ENCODE measurements at regions not wholly inside any gene's neighbourhood (a gene's known extent, or its start where the extent isn't known, plus 50 kb on each side); places are given as distances from the start of the nearest gene placed in this dataset.
A peak's percentile ranks its signal among the peaks of the same experiment; 100 is the strongest.

GRCh38 chr4:32400870-32401269 lies 1680.7 kb downstream of the PCDH7 start:
- TF ChIP-seq POLR2A (IDR thresholded peaks at IDR 0.05; ENCODE audit: low read length): no peak
- TF ChIP-seq GATA1 (IDR thresholded peaks at IDR 0.05; ENCODE audit: low read depth, low read length): no peak
- DNase-seq: no peak

DNA sequence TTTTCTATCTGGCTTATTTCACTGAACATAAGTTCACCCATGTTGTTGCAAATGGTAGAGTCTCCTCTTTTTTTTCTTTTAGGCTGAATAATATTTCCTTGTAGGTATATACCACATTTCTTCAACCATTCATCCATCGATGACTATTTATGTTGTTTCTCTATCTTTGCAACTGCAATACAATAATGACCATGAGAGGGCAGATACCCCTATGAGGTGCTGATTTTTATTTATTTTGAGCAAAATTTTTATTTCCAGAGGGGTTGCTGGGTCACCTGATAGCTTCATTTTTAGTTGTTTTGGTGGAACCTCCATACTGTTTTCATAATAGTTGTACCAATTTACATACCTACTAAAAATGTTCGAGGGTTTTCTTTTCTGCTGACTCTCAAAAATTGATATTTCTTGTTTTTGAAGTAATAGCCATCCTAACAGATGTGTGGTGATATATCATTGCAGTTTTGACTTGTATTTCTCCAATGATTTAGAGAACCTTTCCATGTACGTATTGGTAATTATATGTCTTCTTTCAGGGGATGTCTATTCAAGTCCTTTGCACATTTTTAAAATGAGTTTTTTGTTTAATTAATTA lies 1697.0 kb downstream of the PCDH7 start:
- DNase-seq: no peak
- TF ChIP-seq GATA1 (IDR thresholded peaks at IDR 0.05; ENCODE audit: low read depth, low read length): no peak
- TF ChIP-seq POLR2A (IDR thresholded peaks at IDR 0.05; ENCODE audit: low read length): no peak

GRCh38 chr4:32423267-32423666 lies 1703.1 kb downstream of the PCDH7 start:
- DNase-seq: no peak
- no peak for TF ChIP-seq GATA1 (IDR thresholded peaks at IDR 0.05; ENCODE audit: low read depth, low read length)
- no peak for TF ChIP-seq POLR2A (IDR thresholded peaks at IDR 0.05; ENCODE audit: low read length)

DNA sequence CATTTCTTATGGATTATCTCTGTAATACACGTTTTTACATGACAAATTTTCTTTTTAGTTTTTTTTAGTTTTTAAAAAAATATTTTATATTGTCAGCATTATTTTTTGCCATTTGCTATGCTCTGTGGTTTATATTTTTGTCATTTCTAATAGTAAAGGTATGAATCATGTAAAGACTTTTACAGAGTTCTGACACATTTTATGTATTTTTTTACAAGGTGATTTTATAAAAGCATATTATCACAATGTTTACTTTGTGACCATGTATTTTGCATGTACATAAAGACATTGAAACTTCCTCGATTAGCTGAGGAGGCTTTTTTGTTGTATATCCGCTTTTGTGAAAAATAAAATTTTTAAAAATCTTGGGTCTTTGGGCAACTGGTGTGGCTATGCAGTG lies 1705.1 kb downstream of the PCDH7 start:
- TF ChIP-seq POLR2A (IDR thresholded peaks at IDR 0.05; ENCODE audit: low read length): no peak
- TF ChIP-seq GATA1 (IDR thresholded peaks at IDR 0.05; ENCODE audit: low read depth, low read length): no peak
- no peak for DNase-seq

DNA sequence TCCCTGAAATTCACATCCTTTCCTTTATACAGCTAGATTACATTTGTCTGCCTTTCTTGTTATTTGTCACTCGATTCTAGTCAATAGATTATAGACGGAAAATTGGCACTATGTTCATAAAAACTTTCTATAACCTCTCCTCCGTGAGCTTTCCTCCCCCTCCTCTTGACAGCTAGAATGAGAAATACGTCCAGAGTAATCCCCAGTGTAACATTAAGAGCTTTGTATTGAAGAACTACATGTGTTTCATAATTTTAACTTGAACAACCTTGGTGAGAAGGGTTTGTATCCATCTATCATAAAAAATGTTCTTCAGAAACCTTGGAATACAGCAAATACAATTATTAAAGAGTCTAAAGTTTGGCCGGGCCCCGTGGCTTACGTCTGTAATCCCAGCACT lies 1707.4 kb downstream of the PCDH7 start:
- TF ChIP-seq POLR2A (IDR thresholded peaks at IDR 0.05; ENCODE audit: low read length) (no peak), GATA1 (IDR thresholded peaks at IDR 0.05; ENCODE audit: low read depth, low read length) (no peak)

GRCh38 chr4:32429151-32429550 lies 1709.0 kb downstream of the PCDH7 start:
- no peak for DNase-seq
- TF ChIP-seq GATA1 (IDR thresholded peaks at IDR 0.05; ENCODE audit: low read depth, low read length): no peak
- TF ChIP-seq POLR2A (IDR thresholded peaks at IDR 0.05; ENCODE audit: low read length): no peak

More for the DNA sequence above, 1707.4 kb downstream of the PCDH7 start:
- no peak for DNase-seq

- DNase-seq: no peak
- TF ChIP-seq POLR2A (IDR thresholded peaks at IDR 0.05; ENCODE audit: low read length) (no peak), GATA1 (IDR thresholded peaks at IDR 0.05; ENCODE audit: low read depth, low read length) (no peak)
Observed at GRCh38 chr4:32435308-32435707, 1715.1 kb downstream of the PCDH7 start.

GRCh38 chr4:32436816-32437215 lies 1716.6 kb downstream of the PCDH7 start:
- no peak for DNase-seq
- TF ChIP-seq GATA1 (IDR thresholded peaks at IDR 0.05; ENCODE audit: low read depth, low read length): no peak
- TF ChIP-seq POLR2A (IDR thresholded peaks at IDR 0.05; ENCODE audit: low read length): no peak

DNA sequence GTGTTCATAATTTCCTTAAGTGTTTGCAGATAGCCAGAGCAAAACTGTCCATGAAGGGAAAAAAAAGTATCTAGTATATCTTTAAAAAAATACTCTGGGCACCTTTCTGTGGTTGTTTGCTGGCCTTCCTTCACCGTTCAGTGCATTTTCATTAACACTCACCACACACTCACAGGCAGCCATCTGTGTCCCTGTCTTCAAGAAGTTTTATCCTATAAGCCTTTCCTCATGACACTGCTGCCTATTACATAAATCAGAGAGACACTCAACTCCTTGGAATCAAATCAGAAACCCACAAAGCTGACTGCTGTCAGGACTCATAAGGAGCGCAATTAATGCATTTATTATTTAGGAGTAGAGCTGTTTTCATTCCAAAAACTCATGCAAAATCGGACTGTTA lies 1720.2 kb downstream of the PCDH7 start:
- DNase-seq: no peak
- TF ChIP-seq POLR2A (IDR thresholded peaks at IDR 0.05; ENCODE audit: low read length): no peak
- no peak for TF ChIP-seq GATA1 (IDR thresholded peaks at IDR 0.05; ENCODE audit: low read depth, low read length)

DNA sequence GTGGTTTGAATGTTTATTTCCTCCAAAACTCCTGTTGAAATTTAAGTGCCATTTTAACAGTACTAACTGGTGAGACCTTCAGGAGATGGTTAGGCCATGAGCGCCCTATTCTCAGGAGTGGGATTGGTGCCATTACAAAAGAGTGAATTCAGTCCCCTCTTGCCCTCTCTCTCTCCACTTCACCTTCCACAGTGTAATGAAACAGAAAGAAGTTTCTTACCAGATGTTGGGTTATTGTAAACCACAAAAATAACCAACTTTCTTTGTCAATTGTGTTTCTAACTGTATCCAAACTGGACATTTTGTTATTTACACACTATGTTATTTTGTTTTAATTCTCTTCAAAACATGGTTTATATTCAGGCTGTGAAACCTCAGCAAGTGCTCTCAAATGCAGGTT lies 1734.3 kb downstream of the PCDH7 start:
- TF ChIP-seq POLR2A (IDR thresholded peaks at IDR 0.05; ENCODE audit: low read length) (no peak), GATA1 (IDR thresholded peaks at IDR 0.05; ENCODE audit: low read depth, low read length) (no peak)
- no peak for DNase-seq

DNA sequence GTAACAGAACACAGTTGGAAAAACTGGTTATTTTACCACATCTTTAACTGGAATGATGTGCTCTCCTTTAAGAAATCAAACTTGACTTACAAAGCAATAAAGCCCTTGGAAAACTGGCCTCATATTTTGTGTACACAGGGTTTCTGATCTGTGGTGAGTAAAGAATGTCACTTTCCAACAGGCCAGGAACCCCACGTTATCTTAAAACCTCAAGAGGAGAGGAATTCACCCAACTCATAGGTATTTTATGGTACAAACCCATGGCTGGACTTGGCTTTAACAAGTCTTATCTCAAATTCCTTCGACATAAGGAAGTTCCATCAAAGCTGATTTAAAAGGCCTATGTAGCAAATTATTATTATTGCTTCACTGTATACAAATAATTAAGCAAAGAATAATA lies 1735.1 kb downstream of the PCDH7 start:
- no peak for DNase-seq

GRCh38 chr4:32460972-32461371 lies 1740.8 kb downstream of the PCDH7 start:
- no peak for DNase-seq
- TF ChIP-seq GATA1 (IDR thresholded peaks at IDR 0.05; ENCODE audit: low read depth, low read length) (no peak), POLR2A (IDR thresholded peaks at IDR 0.05; ENCODE audit: low read length) (no peak)

More for the DNA sequence above, 1735.1 kb downstream of the PCDH7 start:
- TF ChIP-seq POLR2A (IDR thresholded peaks at IDR 0.05; ENCODE audit: low read length) (no peak), GATA1 (IDR thresholded peaks at IDR 0.05; ENCODE audit: low read depth, low read length) (no peak)

DNA sequence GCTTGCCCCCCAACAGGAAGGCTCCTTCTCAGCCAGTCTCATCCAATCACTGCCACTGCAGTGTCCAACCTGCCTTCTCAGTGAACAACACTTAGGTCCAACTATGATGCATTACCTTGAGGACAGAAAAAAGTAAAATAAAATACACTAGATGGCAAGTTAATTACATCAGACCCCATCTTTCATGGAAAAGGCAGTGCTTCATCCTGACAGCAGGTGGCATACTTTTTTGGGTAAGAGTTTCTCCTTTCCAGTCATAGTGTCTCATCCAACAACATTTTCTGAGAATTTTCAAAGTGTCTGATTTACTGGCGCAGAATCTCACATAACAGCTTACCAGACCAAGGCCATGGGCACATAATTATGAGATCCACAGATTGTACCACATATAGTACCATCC lies 1742.8 kb downstream of the PCDH7 start:
- TF ChIP-seq POLR2A (IDR thresholded peaks at IDR 0.05; ENCODE audit: low read length) (no peak), GATA1 (IDR thresholded peaks at IDR 0.05; ENCODE audit: low read depth, low read length) (no peak)

DNA sequence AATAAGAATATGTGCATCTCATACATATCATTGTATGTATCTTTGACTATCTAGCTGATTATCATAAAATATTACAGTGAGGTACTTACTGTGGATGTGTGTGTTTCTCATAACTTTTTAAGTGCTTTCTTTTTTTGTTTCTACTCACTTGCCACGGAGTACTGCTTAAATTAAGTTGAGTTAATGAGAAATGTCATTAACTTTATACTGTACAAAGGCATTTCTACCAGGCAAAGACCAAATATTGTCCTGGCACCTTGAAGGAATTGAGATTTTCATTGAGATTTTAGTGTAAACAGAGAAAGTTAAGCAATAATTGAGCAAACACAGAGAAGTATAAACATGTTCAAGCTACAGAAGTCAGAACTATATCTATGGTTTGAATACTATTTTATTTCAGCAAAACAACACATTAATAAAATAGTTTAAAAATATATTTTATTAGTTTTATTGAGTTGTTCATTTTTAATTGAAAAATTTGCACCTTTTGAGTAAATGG lies 1750.0 kb downstream of the PCDH7 start:
- DNase-seq: no peak
- no peak for TF ChIP-seq GATA1 (IDR thresholded peaks at IDR 0.05; ENCODE audit: low read depth, low read length)
- no peak for TF ChIP-seq POLR2A (IDR thresholded peaks at IDR 0.05; ENCODE audit: low read length)

More for the DNA sequence above, 1742.8 kb downstream of the PCDH7 start:
- DNase-seq: peak in 1 of 2 experiments; percentile 23

DNA sequence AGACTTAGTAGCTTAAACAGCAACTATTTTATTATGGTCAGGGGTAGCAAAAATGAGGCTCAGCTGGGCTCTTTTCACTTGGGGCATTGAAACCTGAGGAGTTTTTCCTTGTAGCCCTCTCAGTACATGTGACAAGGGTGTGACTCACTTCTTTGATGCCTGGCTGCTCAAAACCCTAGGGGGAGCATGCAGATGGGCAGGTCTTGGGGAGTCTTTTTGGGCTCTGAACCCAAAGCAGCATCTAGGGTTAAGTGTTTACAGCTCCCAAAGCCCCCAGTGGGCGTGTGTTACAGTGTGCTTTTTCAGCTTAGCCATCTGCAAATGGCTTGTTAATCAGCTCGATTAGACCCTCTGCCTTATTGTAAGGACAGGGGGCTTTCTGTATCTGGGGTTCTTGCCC lies 1752.7 kb downstream of the PCDH7 start:
- no peak for DNase-seq
- TF ChIP-seq GATA1 (IDR thresholded peaks at IDR 0.05; ENCODE audit: low read depth, low read length): no peak
- no peak for TF ChIP-seq POLR2A (IDR thresholded peaks at IDR 0.05; ENCODE audit: low read length)
